NCI-H2107 (cell line): ENCODE measurements at regions not wholly inside any gene's neighbourhood (a gene's known extent, or its start where the extent isn't known, plus 50 kb on each side); places are given as distances from the start of the nearest gene placed in this dataset.

ENCODE experiments used
- DNase-seq: peaks from one replicate; lab custom pipeline; 2025; lab: John Stamatoyannopoulos, UW

DNA sequence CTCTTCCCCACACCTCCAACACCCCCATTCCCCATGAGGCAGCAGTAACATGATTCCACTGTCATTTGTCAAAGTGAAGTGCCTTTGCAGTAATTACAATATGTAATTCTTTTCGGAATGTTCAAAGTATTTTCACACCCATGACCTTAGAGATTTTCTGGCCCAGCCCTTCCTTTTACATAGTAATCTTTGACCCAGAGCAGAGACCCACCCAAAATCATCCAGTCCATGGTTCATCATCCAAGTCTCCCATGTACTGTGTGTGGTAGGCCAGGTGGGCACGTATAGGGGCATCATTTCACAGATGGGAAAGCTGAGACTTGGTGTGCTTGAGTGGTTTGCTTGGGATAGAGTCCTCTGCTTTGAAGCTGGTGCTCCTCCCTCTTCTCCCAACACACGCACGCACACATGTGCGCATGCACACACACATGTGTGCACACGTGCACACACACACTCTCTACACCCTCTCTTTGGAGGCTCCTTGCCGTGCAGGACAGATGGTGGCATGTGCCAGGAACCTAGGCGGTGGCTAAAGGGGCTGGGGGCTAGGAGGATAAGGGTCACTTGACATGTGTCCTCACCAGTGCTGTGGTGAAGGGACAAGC is 284.7 kb upstream of the ROPN1 start:
- DNase-seq, result no peak

DNA sequence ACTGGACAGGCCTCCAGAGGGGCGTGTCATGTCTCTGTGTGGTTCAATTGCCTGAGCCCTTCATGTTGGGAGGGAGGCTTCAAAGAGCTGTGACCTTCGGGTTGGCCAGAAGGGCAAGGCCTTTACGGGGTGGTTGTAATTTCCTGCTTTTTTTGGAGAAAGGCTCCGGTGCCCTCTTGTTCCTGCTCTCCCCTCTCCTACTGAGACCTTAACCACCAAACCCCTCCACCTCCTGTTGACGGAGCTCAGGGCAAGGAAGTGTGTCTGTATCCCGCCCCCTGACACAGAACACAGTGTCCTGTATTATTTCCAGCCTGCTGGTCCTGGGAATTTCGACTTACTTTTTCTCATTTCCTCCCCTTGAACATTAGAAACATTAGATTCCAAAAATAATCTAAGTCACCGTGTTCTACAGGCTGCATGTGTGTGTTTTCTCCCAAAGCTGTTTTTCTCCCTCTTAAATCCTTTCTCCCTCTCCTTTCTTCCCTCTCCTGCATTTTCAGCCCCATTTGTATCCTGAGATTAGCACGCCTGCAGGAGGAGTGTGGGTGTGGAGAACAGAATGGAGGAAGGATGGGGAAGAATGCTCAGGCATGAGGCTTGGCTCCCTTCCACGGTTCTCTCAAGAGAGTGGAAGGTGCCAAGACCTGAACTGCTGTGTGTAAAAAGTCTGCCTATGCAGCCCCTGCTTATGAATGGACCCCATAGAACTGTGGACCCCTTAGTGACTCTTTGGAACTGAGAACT is 285.4 kb upstream of the ROPN1 start:
- no peak for DNase-seq

DNA sequence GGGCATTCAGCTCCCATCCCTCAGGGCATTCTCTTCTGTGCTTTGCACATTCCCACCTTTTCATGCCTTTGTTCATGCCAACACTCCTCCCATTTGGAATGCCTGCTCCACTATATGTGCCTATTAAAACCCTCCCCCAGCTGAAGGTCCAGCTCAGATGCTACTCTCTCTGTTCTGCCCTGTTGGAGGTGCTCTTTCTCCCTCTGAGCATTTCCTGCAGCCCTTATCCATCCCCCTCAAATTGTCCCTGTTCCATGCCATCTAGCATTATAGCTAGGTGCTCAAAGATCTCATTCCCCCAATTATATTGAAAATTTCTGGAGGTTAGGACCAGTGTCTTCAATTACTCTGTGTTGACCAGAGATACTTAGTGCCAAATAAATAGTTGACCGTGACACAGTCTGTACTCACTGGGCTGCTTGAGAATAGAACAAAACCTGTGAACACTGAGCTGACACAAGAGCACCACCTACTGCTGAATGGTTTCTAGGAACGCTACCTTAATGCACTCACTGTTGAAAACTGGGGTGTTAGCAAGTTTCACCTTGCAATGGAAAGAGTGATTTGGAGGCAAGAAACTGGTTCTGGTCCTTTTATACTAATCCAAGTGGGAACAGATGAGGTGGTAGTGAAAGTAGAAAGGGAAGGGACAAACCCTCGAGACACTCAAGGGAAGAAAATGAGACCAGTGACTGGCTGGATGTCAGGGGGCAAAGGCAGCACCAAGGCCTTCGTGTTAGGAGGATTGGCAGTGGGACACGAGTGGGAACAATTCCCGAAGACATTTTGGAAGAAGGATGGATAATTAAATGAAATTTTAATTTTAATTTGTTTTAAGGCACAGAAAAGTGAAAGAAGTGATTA is 289.8 kb upstream of the ROPN1 start:
- no peak for DNase-seq

DNA sequence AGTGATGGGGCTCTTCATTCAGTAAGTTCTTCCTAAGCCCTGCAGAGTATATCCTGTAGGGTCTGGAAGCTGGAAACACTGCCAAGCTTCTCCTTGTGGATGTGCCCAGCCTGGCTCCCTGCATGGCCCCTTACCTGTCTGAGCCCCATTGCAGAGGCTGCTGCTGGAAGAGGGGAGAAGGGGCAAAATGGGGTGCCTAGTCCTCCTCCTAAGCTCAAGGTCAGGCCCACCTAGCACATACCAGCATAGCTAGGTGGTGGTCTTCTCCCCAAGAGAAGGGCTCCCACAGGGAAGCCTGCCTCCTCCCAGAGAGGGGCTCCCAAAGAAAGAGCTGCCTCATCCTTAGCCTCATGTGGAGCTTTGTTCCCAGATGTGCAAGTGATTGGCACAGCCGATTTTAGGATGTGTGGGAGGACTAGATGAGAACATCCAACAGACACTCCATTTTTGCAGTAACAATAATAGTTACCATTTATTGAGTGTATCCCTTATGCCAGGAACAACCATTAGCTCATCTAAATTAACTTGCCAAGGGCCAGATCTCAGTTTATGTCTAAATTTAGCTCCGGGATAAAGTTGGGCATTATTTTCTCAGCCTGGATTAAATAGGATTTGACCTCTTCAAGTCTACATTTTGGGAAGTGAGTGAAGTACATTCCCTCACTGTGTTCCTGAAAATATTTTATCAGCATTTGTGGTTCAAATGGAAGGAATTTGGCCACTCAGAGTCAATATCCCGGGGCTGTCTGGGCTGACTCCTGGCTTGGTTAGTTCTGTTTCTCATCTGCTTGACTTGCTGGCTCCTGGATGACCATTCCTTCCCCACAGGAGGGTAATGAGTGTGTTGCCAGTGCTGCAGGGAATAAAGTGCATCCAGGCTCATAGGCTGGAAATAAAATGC is 291.1 kb upstream of the ROPN1 start:
- no peak for DNase-seq

DNA sequence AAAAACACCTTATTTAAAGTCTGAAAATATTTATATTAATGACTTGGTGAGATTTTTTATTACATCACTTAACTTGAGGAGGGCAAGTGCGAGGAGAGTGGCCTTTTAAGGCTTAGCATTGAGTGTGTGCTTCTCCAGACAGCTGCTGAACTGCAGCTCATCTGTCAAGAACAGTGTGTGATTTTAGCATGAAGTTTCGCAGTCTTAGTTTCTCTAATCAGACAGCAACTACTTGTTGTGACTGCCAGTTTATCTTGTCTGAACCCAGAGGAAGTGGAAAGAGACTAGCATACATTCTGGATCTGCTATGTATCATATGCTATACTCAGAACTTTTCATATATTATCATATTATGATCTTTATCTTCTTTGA is 291.7 kb upstream of the ROPN1 start:
- no peak for DNase-seq

DNA sequence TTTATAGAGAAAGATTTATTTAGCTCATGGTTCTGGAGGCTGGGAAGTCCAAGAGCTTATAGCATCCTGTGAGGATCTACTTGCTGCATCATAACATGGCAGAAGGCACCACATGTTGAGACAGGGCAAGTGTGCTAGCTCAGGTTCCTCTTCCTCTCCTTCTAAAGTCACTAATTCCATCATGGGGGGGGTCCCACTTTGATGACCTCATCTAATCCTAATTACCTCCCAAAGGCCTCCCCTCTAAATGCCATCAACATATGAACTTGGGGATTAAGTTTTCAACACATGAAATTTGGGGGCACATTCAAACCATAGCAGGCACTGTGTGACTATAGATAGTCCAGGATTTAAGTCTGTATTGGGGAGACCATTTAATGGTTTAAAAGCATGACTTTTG is 297.1 kb upstream of the ROPN1 start:
- DNase-seq, result no peak

DNA sequence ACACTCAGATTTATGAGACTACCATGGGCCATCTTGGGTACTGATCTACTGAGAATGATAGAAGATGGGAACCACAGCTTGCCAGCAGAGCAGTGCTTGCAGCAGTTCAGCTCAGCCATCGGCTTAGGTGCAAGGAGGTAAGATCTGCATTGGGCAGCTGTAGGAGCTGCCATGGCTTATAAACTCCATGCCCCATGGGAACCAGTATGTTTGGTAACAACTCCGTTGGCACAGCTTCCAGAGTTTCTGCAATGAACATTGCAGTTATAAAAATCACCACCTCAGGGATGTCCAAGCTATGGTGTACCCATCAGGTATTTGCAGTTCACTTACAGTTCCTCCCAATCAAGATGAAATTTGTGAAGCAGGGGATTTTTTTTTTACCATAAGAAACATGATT is 299.1 kb upstream of the ROPN1 start:
- no peak for DNase-seq

DNA sequence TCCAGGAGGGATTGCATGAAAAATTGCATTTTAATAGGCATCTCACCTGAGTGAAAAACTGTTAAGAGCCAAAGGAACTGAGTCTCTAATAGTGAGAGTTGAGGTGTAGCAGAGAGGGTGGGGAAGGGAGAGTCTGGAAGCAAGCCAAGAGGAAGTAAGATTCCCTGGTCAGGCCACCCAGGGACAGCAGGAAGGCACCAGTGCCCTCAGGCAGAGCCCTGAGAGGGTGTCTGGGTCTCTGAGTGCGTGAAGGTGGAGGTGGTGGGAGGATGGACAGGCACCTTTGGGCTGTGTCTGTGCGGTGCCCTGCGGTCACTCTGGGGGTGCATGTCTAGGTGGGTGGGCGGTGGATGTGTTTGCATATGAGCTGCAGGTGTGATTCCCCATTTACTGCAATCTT is 300.4 kb upstream of the ROPN1 start:
- no peak for DNase-seq

DNA sequence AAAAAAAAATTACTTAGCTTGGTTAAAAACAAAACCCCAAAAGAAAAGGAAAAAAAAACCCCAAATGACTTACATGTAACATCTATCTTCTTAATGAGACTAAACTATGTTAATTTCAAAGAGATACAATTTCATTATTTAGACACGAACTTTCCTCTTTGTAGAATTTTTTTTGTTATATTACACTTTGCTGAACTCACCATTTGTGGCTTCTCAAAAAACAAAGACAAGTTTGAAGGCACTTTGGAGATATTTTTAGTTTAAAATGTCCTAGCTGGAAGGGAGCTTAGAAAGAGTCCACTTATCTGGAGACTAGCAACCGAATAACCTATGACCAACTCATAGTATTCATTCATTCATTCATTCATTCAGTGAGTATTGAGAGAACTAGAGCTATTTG is 301.7 kb upstream of the ROPN1 start:
- DNase-seq, result no peak

DNA sequence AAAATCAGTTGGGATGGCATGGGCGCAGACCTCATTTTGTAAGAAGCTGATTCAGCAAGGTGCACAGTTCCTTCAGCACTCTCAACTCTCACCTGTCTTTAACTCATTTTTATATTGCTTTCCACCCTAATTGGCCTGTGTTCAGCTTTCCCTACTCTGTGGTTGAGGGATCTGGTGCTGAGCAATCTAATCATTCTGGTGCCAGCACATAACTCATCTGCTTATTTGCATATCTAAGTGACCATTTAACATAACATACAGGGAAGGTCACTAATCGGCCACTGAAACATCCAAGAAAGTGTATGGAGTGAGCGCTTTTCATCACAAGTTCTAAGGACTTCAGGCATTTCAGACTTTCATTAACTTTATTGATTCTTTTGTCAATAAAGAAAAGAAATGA is 303.4 kb upstream of the ROPN1 start:
- no peak for DNase-seq

DNA sequence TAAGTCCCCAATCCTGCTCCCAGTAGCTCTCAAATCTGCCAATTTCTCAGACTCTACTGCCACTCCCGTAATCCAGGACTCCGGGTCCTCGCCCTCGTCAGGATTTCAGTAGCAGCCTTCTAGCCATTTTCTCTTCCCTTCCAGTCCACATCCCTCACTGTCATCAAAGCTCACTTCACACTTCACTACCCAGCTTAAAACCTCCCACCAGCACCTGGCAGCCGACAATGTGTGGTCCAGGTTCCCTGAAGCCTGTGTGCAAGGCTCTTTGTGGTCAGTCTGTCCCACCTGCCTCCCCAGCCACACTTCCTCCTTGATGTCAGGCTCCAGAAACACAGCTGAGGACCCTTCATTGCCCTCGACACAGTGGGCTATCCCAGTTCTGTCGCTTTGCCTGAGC is 304.5 kb upstream of the ROPN1 start:
- DNase-seq, result no peak

DNA sequence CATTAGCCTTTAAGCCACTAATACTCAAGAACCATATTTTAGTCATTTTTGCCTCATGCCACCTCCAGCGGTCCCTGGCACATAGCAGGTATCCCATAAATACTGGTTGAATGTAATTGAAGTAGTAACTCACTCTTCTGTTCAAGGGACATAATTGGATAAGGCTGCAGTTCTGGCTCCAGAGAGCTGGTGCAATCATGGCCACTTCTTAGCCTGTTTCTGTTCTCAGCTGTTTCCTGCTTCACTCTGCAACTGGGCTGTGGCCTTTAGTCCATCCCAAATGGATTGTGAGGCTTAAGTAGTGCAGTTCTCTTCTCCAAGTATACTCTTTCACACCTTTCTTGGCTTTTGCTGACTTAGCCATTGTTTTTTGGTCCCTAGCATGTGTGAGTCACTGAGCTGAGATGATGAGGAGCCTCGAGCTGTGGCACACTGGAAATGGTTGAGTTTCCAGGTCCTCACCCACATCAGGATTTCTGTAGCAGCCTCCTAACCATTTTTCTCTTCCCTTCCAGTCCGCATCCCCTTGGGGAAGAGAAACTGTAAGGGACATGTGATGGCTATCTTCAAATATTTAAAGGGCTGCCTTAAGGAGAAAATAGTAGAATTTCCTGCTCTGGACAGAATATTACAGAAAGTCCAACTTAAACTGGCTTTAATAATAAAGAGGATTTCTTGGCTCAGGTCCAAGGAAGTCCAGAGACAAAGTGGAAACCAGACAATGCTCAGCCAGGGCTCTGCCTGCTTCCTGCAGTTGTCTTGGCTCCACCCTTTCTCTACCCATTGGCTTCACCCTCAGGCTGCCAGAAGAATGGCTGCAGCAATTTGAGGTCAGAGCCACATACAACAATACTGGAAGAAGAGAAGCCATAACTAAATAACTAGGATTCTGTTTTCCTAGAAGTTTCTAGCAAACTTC is 305.4 kb upstream of the ROPN1 start:
- DNase-seq, result no peak

DNA sequence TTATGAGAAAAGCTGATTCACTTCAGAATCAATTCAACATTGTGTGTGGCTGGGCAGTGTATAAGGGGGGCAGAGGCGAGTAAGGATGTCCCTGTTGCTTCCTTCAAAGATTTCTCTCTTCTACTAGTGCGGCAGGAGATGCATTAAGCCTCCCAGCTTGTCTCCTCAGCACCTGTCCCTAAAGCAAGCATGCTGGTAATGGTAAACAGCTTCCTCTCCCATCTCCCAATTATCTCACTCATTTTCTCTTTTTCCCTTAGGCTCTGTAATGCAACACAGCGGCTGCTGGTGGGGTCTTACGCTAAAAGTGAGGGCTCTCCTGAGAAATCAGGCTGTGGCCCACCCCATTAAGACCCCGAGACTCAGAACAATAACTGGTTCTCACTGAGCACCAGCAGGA is 306.4 kb upstream of the ROPN1 start:
- no peak for DNase-seq

DNA sequence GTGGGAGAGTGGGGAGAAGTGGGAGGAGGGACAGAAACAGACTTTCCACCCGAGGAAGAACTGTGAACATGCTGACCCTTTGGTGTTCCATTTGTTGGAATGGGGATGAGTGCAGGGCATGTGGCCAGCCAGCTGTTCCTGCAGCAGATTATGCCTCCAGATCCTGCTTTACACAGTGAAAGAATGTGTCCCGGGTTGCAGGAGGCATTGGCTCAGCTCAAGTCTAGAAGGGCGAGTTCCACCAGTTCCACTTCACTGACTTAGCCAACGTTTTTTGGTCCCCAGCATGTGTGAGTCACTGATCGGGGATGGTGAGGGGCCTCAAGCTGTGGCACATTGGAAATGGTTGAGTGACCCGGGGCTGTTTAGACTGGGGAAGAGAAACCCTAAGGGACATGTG is 307.0 kb upstream of the ROPN1 start:
- DNase-seq, result no peak

DNA sequence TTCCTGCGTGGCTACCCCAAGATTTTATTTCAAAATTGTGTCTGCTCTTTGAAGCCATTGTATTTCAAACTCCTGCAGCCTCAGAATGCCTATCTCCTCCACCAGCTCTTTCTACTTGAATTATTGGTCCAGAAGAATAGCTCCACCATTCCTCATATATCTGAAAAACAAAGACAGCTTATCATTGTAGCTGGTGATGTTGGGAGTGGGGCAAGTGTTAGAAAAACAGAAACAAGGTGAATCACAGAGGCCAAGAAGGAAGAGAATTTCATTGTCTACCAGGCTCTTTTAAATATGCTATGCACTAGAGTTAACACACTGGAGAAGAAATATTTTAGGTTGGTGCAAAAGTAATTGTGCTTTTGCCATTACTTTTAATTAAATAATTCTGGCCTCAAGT is 307.9 kb upstream of the ROPN1 start:
- no peak for DNase-seq

DNA sequence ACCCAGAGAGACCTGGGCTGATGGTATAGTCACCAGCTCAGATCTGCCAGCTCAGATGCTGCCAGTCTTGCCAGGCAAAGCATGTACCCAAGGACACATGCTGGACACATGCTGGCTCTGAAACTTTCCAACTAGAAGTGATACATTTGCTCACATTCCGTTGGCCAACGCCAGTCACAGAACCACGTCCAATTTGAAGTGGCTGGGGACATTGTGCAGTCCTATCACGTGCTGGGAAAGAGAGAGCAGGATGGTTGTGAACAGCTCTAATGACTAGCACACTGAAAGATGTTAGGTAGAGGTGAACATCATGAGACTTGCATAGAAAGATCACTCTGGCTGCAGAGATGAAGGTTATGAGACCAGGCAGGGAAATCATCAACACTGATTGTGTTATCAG is 308.5 kb upstream of the ROPN1 start:
- no peak for DNase-seq

DNA sequence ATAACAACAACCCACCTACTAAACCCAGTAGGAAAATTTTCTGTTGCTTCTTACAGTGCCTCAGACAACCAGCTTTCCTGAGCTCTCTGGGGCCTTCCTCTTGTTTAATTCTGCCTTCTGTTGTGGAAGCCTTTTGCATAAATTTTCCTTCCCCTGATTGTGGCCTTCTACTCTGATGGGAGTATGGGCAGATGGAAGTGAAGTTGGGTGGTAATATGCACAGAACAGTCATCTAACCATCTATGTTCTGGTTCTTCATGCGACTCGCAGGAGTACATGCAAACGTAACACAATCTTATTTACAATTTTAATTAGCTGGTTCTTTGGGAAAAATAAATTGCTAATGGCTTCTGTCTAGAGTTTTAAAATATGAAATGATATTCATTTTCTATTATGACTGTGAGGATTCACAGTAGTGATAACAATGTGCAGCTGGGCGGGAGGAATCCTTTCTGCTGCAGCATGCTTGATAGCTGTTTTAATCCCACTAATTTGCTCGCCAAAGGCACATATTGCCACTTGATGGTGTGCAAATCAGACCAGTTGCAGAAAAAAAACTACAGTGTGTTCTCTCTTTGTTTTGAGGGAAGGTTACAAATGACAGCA is 311.5 kb upstream of the ROPN1 start:
- DNase-seq, result no peak

DNA sequence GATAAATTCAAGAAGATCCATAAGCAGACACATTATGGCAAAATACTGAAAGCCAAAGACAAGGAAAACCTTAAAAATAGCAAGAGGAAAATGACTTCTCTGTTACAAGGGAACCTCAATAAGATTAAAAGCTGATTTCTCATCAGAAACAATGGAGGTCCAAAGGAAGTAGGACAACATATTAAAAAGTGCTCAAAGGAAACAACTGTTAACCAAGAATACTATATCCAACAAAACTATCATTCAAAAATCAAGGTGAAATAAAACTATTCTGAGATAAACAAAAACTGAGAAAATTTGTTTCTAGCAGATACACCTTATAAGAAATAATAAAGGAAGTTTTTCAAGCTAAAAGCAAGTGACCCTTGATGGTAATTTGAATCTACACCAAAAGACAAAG is 314.7 kb upstream of the ROPN1 start:
- DNase-seq, result no peak

DNA sequence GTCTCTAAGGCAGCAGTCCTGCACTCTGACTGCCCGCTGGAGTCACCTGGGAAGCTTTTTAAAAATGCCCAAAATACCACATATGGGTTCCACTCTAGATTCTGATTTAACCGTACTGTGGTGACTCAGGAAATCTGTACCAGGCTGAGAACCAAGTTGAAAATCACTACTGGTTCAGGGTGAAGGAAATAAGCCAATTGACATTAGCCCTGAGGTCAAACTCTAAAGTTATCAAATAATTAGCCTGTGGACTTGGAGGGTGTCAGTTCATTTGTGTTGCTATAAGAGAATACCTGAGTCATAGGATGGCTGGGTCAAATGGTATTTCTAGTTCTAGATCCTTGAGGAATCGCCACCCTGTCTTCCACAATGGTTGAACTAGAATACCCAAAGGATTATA is 321.7 kb upstream of the ROPN1 start:
- DNase-seq, result no peak

DNA sequence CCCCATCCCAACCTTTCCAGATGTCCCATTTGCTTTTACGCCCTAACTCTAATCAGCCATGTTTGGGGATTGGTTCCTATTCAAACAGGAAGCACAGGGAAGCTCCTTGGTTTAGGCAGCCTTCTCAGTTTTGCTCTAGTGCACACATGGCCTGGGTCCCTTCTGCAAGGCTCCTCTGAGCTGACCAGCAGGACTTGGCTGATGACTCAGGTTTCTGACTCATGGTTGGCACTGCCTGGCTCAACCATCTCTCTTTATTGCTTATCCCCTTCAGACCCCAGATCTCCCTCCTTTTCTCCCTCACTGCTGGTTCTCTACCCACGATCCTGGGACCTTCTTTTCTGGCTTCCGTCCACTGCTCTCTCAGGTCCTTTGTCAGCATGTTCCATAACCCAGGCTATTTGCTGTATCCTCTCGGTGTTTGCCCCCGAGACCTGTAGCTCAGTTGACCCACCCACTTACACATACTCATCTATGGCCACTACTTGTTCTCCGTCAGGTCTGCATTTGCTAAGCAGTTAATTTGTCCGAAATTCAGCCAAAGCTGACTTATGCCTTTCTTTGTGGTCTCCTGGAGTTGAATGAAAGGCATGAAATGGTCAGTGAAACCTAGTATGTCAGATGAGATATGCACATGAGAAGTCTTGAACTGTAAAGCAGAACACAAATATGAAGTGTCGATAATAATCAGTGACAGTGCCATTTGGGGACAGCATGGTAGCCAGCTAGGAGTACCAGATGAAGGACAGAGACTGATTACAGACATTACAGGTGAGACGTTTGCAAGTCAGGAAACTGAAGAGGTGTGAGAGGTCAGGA is 323.5 kb upstream of the ROPN1 start:
- DNase-seq, result no peak
